Epithelial cell of esophagus (primary cell): ENCODE measurements at regions not wholly inside any gene's neighbourhood (a gene's known extent, or its start where the extent isn't known, plus 50 kb on each side); places are given as distances from the start of the nearest gene placed in this dataset.
"Not testable (repeated sequence)": the region's sequence is repeated elsewhere in the genome, so short reads cannot be mapped to it uniquely, and the experiment has no call there.

Experiments
- DNase-seq: peaks from one replicate; pipeline ENCODE4 v3.0.0; 2010; ENCODE audit warnings: low read depth
- H3K4me3 ChIP-seq: 2 replicates; pipeline ENCODE4 v1.5.1; 2011; ENCODE audit warnings: mild to moderate bottlenecking, low read length, control low read depth
- TF ChIP-seq, protein P1 (sequence below): IDR thresholded peaks from 2 replicates; pipeline ENCODE4 v1.5.1; 2011; ENCODE audit warnings: low read depth, mild to moderate bottlenecking, low read length, control low read depth, inconsistent platforms; ENCODE audit not compliant: insufficient read depth; ENCODE audit errors: missing control alignments

DNA sequence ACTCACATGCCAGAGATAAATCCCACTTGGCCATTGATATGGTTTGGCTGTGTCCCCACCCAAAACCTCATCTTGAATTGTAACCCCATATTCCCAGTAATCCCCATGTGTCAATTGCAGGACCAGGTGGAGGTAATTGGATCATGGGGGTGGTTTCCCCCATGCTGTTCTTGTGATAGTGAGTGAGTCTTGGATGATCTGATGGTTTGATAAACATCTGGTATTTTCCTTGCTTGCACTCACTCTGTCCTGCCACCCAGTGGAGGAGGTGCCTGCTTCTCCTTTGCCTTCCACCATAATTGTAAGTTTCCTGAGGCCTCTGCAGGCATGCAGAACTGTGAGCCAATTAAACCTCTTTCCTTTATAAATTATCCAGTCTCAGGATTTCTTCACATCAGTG lies 50.4 kb upstream of the B3GAT2 start:
- DNase-seq, result peak; percentile 6
- H3K4me3 ChIP-seq, result not testable (repeated sequence)
- TF ChIP-seq, protein P1, sequence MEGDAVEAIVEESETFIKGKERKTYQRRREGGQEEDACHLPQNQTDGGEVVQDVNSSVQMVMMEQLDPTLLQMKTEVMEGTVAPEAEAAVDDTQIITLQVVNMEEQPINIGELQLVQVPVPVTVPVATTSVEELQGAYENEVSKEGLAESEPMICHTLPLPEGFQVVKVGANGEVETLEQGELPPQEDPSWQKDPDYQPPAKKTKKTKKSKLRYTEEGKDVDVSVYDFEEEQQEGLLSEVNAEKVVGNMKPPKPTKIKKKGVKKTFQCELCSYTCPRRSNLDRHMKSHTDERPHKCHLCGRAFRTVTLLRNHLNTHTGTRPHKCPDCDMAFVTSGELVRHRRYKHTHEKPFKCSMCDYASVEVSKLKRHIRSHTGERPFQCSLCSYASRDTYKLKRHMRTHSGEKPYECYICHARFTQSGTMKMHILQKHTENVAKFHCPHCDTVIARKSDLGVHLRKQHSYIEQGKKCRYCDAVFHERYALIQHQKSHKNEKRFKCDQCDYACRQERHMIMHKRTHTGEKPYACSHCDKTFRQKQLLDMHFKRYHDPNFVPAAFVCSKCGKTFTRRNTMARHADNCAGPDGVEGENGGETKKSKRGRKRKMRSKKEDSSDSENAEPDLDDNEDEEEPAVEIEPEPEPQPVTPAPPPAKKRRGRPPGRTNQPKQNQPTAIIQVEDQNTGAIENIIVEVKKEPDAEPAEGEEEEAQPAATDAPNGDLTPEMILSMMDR, result peak; percentile 17

GRCh38 chr6:71011871-71012371 lies 55.1 kb upstream of the B3GAT2 start:
- TF ChIP-seq, protein P1, result no peak
- H3K4me3 ChIP-seq, result no peak overlapping the region
- no peak for DNase-seq

DNA sequence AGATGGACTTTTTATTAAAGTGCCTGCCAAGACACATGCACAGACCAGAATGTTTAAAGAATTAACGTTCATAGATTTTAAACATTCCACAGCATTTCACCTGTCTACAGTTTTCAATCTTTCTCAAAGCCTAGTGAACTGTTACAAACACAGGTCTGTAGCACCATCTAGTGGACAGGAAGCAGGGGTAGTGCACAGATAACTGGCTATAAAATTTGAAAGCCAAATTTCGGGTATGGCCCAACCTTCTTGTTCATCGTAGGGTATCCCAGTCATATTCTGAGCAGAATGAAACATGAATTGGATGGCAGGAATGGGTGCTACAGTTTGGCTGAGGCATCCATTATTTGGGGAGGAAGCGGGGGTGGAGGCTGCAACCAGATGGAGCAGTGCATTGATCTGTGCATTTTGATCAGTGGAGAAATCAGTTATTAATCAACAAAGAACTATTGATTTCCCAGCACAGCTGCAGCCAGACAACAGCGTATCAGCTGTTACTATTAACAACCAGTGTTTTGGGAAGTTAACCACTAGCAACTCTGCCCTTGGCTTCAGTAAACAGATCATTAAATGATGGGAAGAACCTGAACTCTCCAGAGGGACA lies 56.1 kb upstream of the B3GAT2 start:
- DNase-seq, result peak; percentile 68
- TF ChIP-seq, protein P1, result peak; percentile 85
- no peak overlapping the region for H3K4me3 ChIP-seq

DNA sequence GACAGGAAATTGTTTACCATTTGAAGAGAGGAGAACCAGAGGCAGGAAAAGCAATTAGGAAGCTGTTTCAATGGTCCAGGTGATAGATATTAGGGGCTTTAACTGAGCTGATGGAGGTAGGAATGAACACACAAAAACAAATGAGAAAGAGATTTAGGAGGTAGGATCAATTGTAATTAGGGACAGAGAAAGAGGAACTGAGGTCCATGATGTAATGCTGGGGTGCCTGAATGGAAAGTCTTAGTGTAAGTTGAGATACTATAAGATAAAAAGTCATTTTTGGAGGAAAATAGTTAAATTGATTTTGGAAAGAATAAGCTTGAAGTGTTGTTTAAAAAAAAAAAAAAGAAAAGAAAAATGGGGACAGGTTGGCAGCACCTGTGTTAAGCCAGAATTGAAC lies 58.5 kb upstream of the B3GAT2 start:
- no peak for DNase-seq
- no peak overlapping the region for H3K4me3 ChIP-seq
- TF ChIP-seq, protein P1, result no peak

GRCh38 chr6:71028236-71028876 lies 71.5 kb upstream of the B3GAT2 start:
- TF ChIP-seq, protein P1, result no peak
- DNase-seq, result peak; percentile 53
- no peak overlapping the region for H3K4me3 ChIP-seq

DNA sequence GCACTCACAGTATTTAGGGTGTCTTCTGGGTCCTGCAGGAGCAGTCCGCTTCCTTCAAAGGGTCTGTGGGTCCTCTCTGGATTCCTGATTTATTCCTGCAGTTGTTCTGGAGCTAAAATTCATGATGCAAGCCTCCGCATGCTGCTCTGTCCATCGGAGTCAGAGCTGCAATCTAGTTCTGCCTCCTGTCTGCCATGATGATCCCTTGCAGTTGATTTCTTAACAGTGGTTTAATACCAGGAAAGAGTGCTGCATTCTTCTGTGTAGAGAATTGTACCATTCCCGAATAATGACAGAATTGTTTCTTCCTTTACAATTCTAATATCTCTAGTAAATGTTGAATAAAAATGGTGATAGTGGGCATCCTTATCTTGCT lies 72.0 kb upstream of the B3GAT2 start:
- peak; percentile 63 for DNase-seq
- no peak overlapping the region for H3K4me3 ChIP-seq
- TF ChIP-seq, protein P1, result peak; percentile 7

GRCh38 chr6:71029555-71029954 lies 72.7 kb upstream of the B3GAT2 start:
- no peak for DNase-seq
- TF ChIP-seq, protein P1, result no peak
- H3K4me3 ChIP-seq, result no peak overlapping the region
